Activated T-helper 1 cell treated with anti-CD3 and anti-CD28 coated beads, Interleukin-12 subunit alpha, Interleukin-12 subunit beta, Interleukin-2, Interleukin-4 antibody, amounts not matched to agents 30 ng/mL and 10 ng/mL and 1 ng/mL, durations not matched to agents 14 hours and 24 hours and 36 hours (primary cell): ENCODE measurements at regions not wholly inside any gene's neighbourhood (a gene's known extent, or its start where the extent isn't known, plus 50 kb on each side); places are given as distances from the start of the nearest gene placed in this dataset.

ENCODE experiments used
- DNase-seq: peaks from one replicate; pipeline ENCODE4 v3.0.0; 2021; ENCODE audit warnings: low spot score
- H3K27ac Mint-ChIP-seq: one replicate; pipeline ENCODE4 v1.8.0; 2021; ENCODE audit warnings: mild to moderate bottlenecking, mixed read lengths
- H3K27me3 Mint-ChIP-seq: one replicate; pipeline ENCODE4 v1.8.0; 2022; ENCODE audit warnings: mild to moderate bottlenecking, moderate library complexity, mixed read lengths; ENCODE audit not compliant: insufficient read depth
- H3K36me3 Mint-ChIP-seq: one replicate; pipeline ENCODE4 v1.8.0; 2021; ENCODE audit warnings: low read depth, mixed read lengths
- H3K4me1 Mint-ChIP-seq: one replicate; pipeline ENCODE4 v1.8.0; 2021; ENCODE audit warnings: low read depth, mixed read lengths
- H3K4me3 Mint-ChIP-seq: one replicate; pipeline ENCODE4 v1.8.0; 2021; ENCODE audit warnings: mild to moderate bottlenecking, moderate library complexity, mixed read lengths
- H3K9me3 Mint-ChIP-seq: one replicate; pipeline ENCODE4 v1.8.0; 2021; ENCODE audit warnings: mixed read lengths
- intact Hi-C: fragments of 100-400 bp; cut with micrococcal nuclease; formaldehyde crosslinking; loops from one replicate; pipeline ENCODE4 v1.15.1; 2024

- H3K9me3 Mint-ChIP-seq: no peaks in the 10 kb centered on the region
- H3K4me1 Mint-ChIP-seq: no peaks in the 10 kb centered on the region
- no peak overlapping the region for H3K4me3 Mint-ChIP-seq
- H3K27me3 Mint-ChIP-seq: peaks cover 11% of the 10 kb centered on the region
- no peak for DNase-seq
- no peak overlapping the region for H3K27ac Mint-ChIP-seq
- no peaks in the 10 kb centered on the region for H3K36me3 Mint-ChIP-seq
- intact Hi-C loops: no loop called here
Observed at GRCh38 chr17:68750208-68750562, 149.0 kb upstream of the FAM20A start.

GRCh38 chr17:68749349-68750207 is 148.4 kb upstream of the FAM20A start:
- no peaks in the 10 kb centered on the region for H3K4me1 Mint-ChIP-seq
- DNase-seq: no peak

GRCh38 chr17:68748381-68748780 is 147.2 kb upstream of the FAM20A start:
- no peaks in the 10 kb centered on the region for H3K4me1 Mint-ChIP-seq
- peaks cover 16% of the 10 kb centered on the region for H3K27me3 Mint-ChIP-seq
- no peaks in the 10 kb centered on the region for H3K9me3 Mint-ChIP-seq
- DNase-seq: no peak
- intact Hi-C loops: no loop called here
- H3K4me3 Mint-ChIP-seq: no peak overlapping the region
- no peaks in the 10 kb centered on the region for H3K36me3 Mint-ChIP-seq
- H3K27ac Mint-ChIP-seq: no peak overlapping the region

More at GRCh38 chr17:68749349-68750207, 148.4 kb upstream of the FAM20A start:
- Mint-ChIP-seq H3K27ac (no peak overlapping the region), H3K36me3 (no peaks in the 10 kb centered on the region), H3K9me3 (no peaks in the 10 kb centered on the region), H3K27me3 (peaks cover 11% of the 10 kb centered on the region), H3K4me3 (no peak overlapping the region)
- intact Hi-C loops: no loop called here

GRCh38 chr17:68740555-68741447 is 139.6 kb upstream of the FAM20A start:
- Mint-ChIP-seq H3K27me3 (peaks cover 26% of the 10 kb centered on the region), H3K4me3 (no peak overlapping the region), H3K9me3 (no peaks in the 10 kb centered on the region), H3K4me1 (no peaks in the 10 kb centered on the region), H3K36me3 (no peaks in the 10 kb centered on the region), H3K27ac (no peak overlapping the region)
- DNase-seq: no peak
- intact Hi-C loops: no loop called here

- Mint-ChIP-seq H3K4me3 (no peak overlapping the region), H3K4me1 (no peaks in the 10 kb centered on the region), H3K27me3 (peaks cover 22% of the 10 kb centered on the region), H3K9me3 (no peaks in the 10 kb centered on the region), H3K27ac (no peak overlapping the region), H3K36me3 (no peaks in the 10 kb centered on the region)
- DNase-seq: no peak
- intact Hi-C loops: no loop called here
Observed at GRCh38 chr17:68737761-68738443, 136.7 kb upstream of the FAM20A start.

- no peaks in the 10 kb centered on the region for H3K9me3 Mint-ChIP-seq
- no peak overlapping the region for H3K27ac Mint-ChIP-seq
- H3K4me1 Mint-ChIP-seq: no peaks in the 10 kb centered on the region
- H3K4me3 Mint-ChIP-seq: no peak overlapping the region
- DNase-seq: no peak
- intact Hi-C loops: no loop called here
- peaks cover 14% of the 10 kb centered on the region for H3K27me3 Mint-ChIP-seq
- no peaks in the 10 kb centered on the region for H3K36me3 Mint-ChIP-seq
Observed at GRCh38 chr17:68734931-68735330, 133.8 kb upstream of the FAM20A start.

- intact Hi-C loops: no loop called here
- Mint-ChIP-seq H3K27me3 (peaks cover 11% of the 10 kb centered on the region), H3K4me3 (no peak overlapping the region)
Observed at GRCh38 chr17:68734187-68734900, 133.2 kb upstream of the FAM20A start.

GRCh38 chr17:68733241-68734176 is 132.3 kb upstream of the FAM20A start:
- no peaks in the 10 kb centered on the region for H3K4me1 Mint-ChIP-seq

More at GRCh38 chr17:68734187-68734900, 133.2 kb upstream of the FAM20A start:
- H3K36me3 Mint-ChIP-seq: no peaks in the 10 kb centered on the region
- DNase-seq: no peak
- no peaks in the 10 kb centered on the region for H3K4me1 Mint-ChIP-seq
- H3K27ac Mint-ChIP-seq: no peak overlapping the region
- H3K9me3 Mint-ChIP-seq: no peaks in the 10 kb centered on the region

GRCh38 chr17:68732301-68732749 is 131.2 kb upstream of the FAM20A start:
- H3K4me1 Mint-ChIP-seq: no peaks in the 10 kb centered on the region
- H3K27ac Mint-ChIP-seq: no peak overlapping the region
- no peaks in the 10 kb centered on the region for H3K9me3 Mint-ChIP-seq
- intact Hi-C loops: no loop called here
- H3K4me3 Mint-ChIP-seq: no peak overlapping the region
- peaks cover 7% of the 10 kb centered on the region for H3K27me3 Mint-ChIP-seq
- H3K36me3 Mint-ChIP-seq: no peaks in the 10 kb centered on the region
- DNase-seq: no peak

More at GRCh38 chr17:68733241-68734176, 132.3 kb upstream of the FAM20A start:
- Mint-ChIP-seq H3K4me3 (no peak overlapping the region), H3K27ac (no peak overlapping the region), H3K36me3 (no peaks in the 10 kb centered on the region), H3K27me3 (peaks cover 7% of the 10 kb centered on the region), H3K9me3 (no peaks in the 10 kb centered on the region)
- intact Hi-C loops: no loop called here
- DNase-seq: no peak

GRCh38 chr17:68731465-68731864 is 130.3 kb upstream of the FAM20A start:
- Mint-ChIP-seq H3K4me3 (no peak overlapping the region), H3K9me3 (no peaks in the 10 kb centered on the region), H3K27me3 (peaks cover 7% of the 10 kb centered on the region), H3K4me1 (no peaks in the 10 kb centered on the region), H3K36me3 (no peaks in the 10 kb centered on the region), H3K27ac (no peak overlapping the region)
- DNase-seq: no peak
- intact Hi-C loops: no loop called here

GRCh38 chr17:68719431-68719830 is 118.3 kb upstream of the FAM20A start:
- H3K9me3 Mint-ChIP-seq: no peaks in the 10 kb centered on the region
- no peak overlapping the region for H3K4me3 Mint-ChIP-seq
- H3K27me3 Mint-ChIP-seq: peaks cover 3% of the 10 kb centered on the region
- no peaks in the 10 kb centered on the region for H3K4me1 Mint-ChIP-seq
- no peak overlapping the region for H3K27ac Mint-ChIP-seq
- H3K36me3 Mint-ChIP-seq: no peaks in the 10 kb centered on the region
- DNase-seq: no peak
- intact Hi-C loops: no loop called here
